ENCODE measurements at regions not wholly inside any gene's neighbourhood (a gene's known extent, or its start where the extent isn't known, plus 50 kb on each side); places are given as distances from the start of the nearest gene placed in this dataset.

- TF ChIP-seq CTCF (IDR thresholded peaks at IDR 0.05): no peak
These were observed 135.8 kb upstream of the SNX2 start for GRCh38 chr5:122639033-122639432.

GRCh38 chr5:122639864-122640263 lies 135.0 kb upstream of the SNX2 start:
- Histone ChIP-seq H3K9me3 (peaks cover 0 to 6% of the 10 kb centered on the region in 2 donors), H3K27ac (no peak overlapping the region), H3K4me1 (no peaks in the 10 kb centered on the region), H3K36me3 (no peaks in the 10 kb centered on the region), H3K27me3 (no peaks in the 10 kb centered on the region), H3K4me3 (no peak overlapping the region)
- no peak for TF ChIP-seq CTCF (IDR thresholded peaks at IDR 0.05)
- DNase-seq (ENCODE audit: low spot score): no peak

More at GRCh38 chr5:122639033-122639432, 135.8 kb upstream of the SNX2 start:
- Histone ChIP-seq H3K4me3 (no peak overlapping the region), H3K4me1 (no peaks in the 10 kb centered on the region), H3K27me3 (no peaks in the 10 kb centered on the region), H3K36me3 (no peaks in the 10 kb centered on the region), H3K9me3 (peaks cover 0 to 6% of the 10 kb centered on the region in 2 donors), H3K27ac (no peak overlapping the region)
- DNase-seq (ENCODE audit: low spot score): no peak

- no peak for TF ChIP-seq CTCF (IDR thresholded peaks at IDR 0.05)
- no peak overlapping the region for H3K4me3 ChIP-seq
These were observed 125.8 kb upstream of the SNX2 start for GRCh38 chr5:122649080-122649479.

GRCh38 chr5:122653087-122654017 lies 121.5 kb upstream of the SNX2 start:
- no peak overlapping the region for H3K27ac ChIP-seq
- H3K36me3 ChIP-seq: no peaks in the 10 kb centered on the region
- no peaks in the 10 kb centered on the region for H3K27me3 ChIP-seq
- no peaks in the 10 kb centered on the region for H3K9me3 ChIP-seq
- TF ChIP-seq CTCF (IDR thresholded peaks at IDR 0.05): no peak
- H3K4me1 ChIP-seq: no peaks in the 10 kb centered on the region
- no peak overlapping the region for H3K4me3 ChIP-seq
- no peak for DNase-seq (ENCODE audit: low spot score)

More at GRCh38 chr5:122649080-122649479, 125.8 kb upstream of the SNX2 start:
- Histone ChIP-seq H3K27ac (no peak overlapping the region), H3K9me3 (no peaks in the 10 kb centered on the region), H3K36me3 (no peaks in the 10 kb centered on the region), H3K4me1 (no peaks in the 10 kb centered on the region), H3K27me3 (no peaks in the 10 kb centered on the region)
- DNase-seq (ENCODE audit: low spot score): no peak

GRCh38 chr5:122656160-122656559 lies 118.7 kb upstream of the SNX2 start:
- no peaks in the 10 kb centered on the region for H3K4me1 ChIP-seq
- no peak overlapping the region for H3K27ac ChIP-seq
- TF ChIP-seq CTCF (IDR thresholded peaks at IDR 0.05): no peak
- H3K36me3 ChIP-seq: no peaks in the 10 kb centered on the region
- no peak for DNase-seq (ENCODE audit: low spot score)
- no peaks in the 10 kb centered on the region for H3K9me3 ChIP-seq
- no peaks in the 10 kb centered on the region for H3K27me3 ChIP-seq
- H3K4me3 ChIP-seq: no peak overlapping the region

Measured in right atrium auricular region (tissue), 2 donors.